Panc1 (cell line): ENCODE measurements at regions not wholly inside any gene's neighbourhood (a gene's known extent, or its start where the extent isn't known, plus 50 kb on each side); places are given as distances from the start of the nearest gene placed in this dataset.

Experiments used
- ATAC-seq: fragments of 200-7000 bp; cut with Tn5 transposase; 2 replicates; pipeline ENCODE4 v1.9.1; 2020; ENCODE audit warnings: mild to moderate bottlenecking, moderate library complexity
- BruUV-seq: library from RNA; stranded (reverse); fragments of 400-500 nt; replicated peaks from 2 replicates; lab custom pipeline; 2021; lab: Mats Ljungman, UMichigan
- CTCF ChIA-PET: fragments of 300-600 bp; sonication (Branson Sonifier 250); formaldehyde crosslinking; loops from one replicate; lab custom pipeline; 2022; ENCODE audit warnings: antibody characterized with exemption; lab: Charles Lee
- POLR2A ChIA-PET: fragments of 300-600 bp; sonication (Branson Sonifier 250); formaldehyde crosslinking; loops from one replicate; lab custom pipeline; 2022; ENCODE audit warnings: antibody characterized with exemption; lab: Charles Lee
- DNase-seq: peaks from one replicate; pipeline ENCODE4 v3.0.0-alpha.2; 2010; ENCODE audit warnings: low read depth, low spot score
- H3K27ac ChIP-seq: 2 replicates; pipeline ENCODE4 v1.5.1; 2011; ENCODE audit warnings: mild to moderate bottlenecking, low read length, inconsistent platforms
- H3K27me3 ChIP-seq: fragments of 200-500 bp; sonication (Bioruptor generic); 2 replicates; pipeline ENCODE4 v1.6.0; 2014; ENCODE audit warnings: low read length, inconsistent platforms; ENCODE audit not compliant: control insufficient read depth, insufficient read depth
- H3K36me3 ChIP-seq: fragments of 200-500 bp; sonication (Bioruptor generic); 2 replicates; pipeline ENCODE4 v1.5.1; 2014; ENCODE audit warnings: inconsistent platforms, mild to moderate bottlenecking, low read length, moderate library complexity; ENCODE audit not compliant: control insufficient read depth, insufficient read depth
- H3K4me1 ChIP-seq: 2 replicates; pipeline ENCODE4 v1.5.1; 2011; ENCODE audit warnings: inconsistent platforms, mild to moderate bottlenecking, low read length, moderate library complexity; ENCODE audit not compliant: control insufficient read depth, insufficient read depth
- H3K4me3 ChIP-seq, 2 experiments: 2 replicates each; pipeline ENCODE4 v1.5.1; 2011 to 2012; ENCODE audit warnings: low read depth in 2 of 2, low read length in 2 of 2, mild to moderate bottlenecking in 2 of 2, inconsistent platforms in 1 of 2, moderate library complexity in 1 of 2
- H3K9me3 ChIP-seq: fragments of 200-500 bp; sonication (Bioruptor generic); 2 replicates; pipeline ENCODE4 v1.5.1; 2014; ENCODE audit warnings: low read depth, mild to moderate bottlenecking, inconsistent platforms, low read length, moderate library complexity; ENCODE audit not compliant: control insufficient read depth, insufficient read depth
- CTCF ChIP-seq: fragments of 450-650 bp; IDR thresholded peaks from 2 replicates; pipeline ENCODE4 v1.5.1; 2017; ENCODE audit warnings: mild to moderate bottlenecking
- POLR2AphosphoS5 ChIP-seq: IDR thresholded peaks from 2 replicates; pipeline ENCODE4 v1.6.1; 2012; ENCODE audit warnings: mild to moderate bottlenecking, low read depth, low read length, moderate library complexity
- REST ChIP-seq, 2 experiments: IDR thresholded peaks; 2 replicates each; pipeline ENCODE4 v1.6.1; 2011 to 2012; ENCODE audit warnings: low read depth in 2 of 2, control low read depth in 1 of 2, low read length in 1 of 2, mild to moderate bottlenecking in 1 of 2, moderate library complexity in 1 of 2; ENCODE audit not compliant: insufficient read depth in 1 of 2
- SIN3A ChIP-seq: IDR thresholded peaks from 2 replicates; pipeline ENCODE4 v1.6.1; 2012; ENCODE audit warnings: low read depth, mild to moderate bottlenecking, low read length, moderate library complexity, borderline replicate concordance; ENCODE audit not compliant: insufficient read depth
- TCF7L2 ChIP-seq: IDR thresholded peaks from 2 replicates; pipeline ENCODE4 v1.6.1; 2011; ENCODE audit warnings: mild to moderate bottlenecking, low read depth, low read length, inconsistent platforms
- in situ Hi-C: cut with HindIII; loops from 2 replicates; pipeline ENCODE4 v1.10.0; 2016; ENCODE audit warnings: low sequenced_read_pairs, low pct_unique_long_range_greater_than_20kb
- intact Hi-C: fragments of 100-400 bp; cut with micrococcal nuclease; formaldehyde crosslinking; loops from one replicate; pipeline ENCODE4 v1.10.0; 2022; ENCODE audit not compliant: unreplicated experiment

GRCh38 chr6:56789342-56789741 lies 146.7 kb upstream of the DST start:
- BruUV-seq: no TSS peak
- no peak overlapping the region for H3K27ac ChIP-seq
- CTCF ChIA-PET: no interaction called here
- no peaks in the 10 kb centered on the region for H3K9me3 ChIP-seq
- H3K27me3 ChIP-seq: no peaks in the 10 kb centered on the region
- intact Hi-C loops (no loop called here), in situ Hi-C loops (no loop called here)
- H3K4me1 ChIP-seq: peaks cover 17% of the 10 kb centered on the region
- DNase-seq (no peak), ATAC-seq (peak; percentile 12; the same call in 1 of the 2 replicates)
- TF ChIP-seq SIN3A (no peak), TCF7L2 (no peak), CTCF (no peak), POLR2AphosphoS5 (no peak), REST (IDR thresholded peaks at IDR 0.05; ENCODE audit: insufficient read depth in 1 of 2, low read depth in 2 of 2, low read length in 1 of 2) (no peak)
- POLR2A ChIA-PET: interaction anchor here (0.7 kb wide), 1 partner anchor 315 kb away, joined by 4 read pairs; no protein-coding TSS in a partner anchor
- H3K4me3 ChIP-seq: no peak overlapping the region
- no peaks in the 10 kb centered on the region for H3K36me3 ChIP-seq

GRCh38 chr6:56787209-56787608 lies 144.5 kb upstream of the DST start:
- Histone ChIP-seq H3K27me3 (no peaks in the 10 kb centered on the region), H3K36me3 (no peaks in the 10 kb centered on the region), H3K4me3 (no peak overlapping the region), H3K9me3 (no peaks in the 10 kb centered on the region), H3K4me1 (peaks cover 15% of the 10 kb centered on the region), H3K27ac (no peak overlapping the region)
- ChIA-PET POLR2A (interaction anchor here (0.6 kb wide), 1 partner anchor 11 kb away, joined by 4 read pairs; no protein-coding TSS in a partner anchor), CTCF (interaction anchor here (0.7 kb wide), 1 partner anchor 52 kb away, joined by 14 read pairs; no protein-coding TSS in a partner anchor)
- intact Hi-C loops (no loop called here), in situ Hi-C loops (no loop called here)
- TF ChIP-seq POLR2AphosphoS5 (no peak), CTCF (no peak), REST (IDR thresholded peaks at IDR 0.05; ENCODE audit: insufficient read depth in 1 of 2, low read depth in 2 of 2, low read length in 1 of 2) (no peak), TCF7L2 (no peak), SIN3A (no peak)
- DNase-seq: no peak
- no TSS peak for BruUV-seq
- no peak for ATAC-seq
